ENCODE measurements at regions not wholly inside any gene's neighbourhood (a gene's known extent, or its start where the extent isn't known, plus 50 kb on each side); places are given as distances from the start of the nearest gene placed in this dataset.

DNA sequence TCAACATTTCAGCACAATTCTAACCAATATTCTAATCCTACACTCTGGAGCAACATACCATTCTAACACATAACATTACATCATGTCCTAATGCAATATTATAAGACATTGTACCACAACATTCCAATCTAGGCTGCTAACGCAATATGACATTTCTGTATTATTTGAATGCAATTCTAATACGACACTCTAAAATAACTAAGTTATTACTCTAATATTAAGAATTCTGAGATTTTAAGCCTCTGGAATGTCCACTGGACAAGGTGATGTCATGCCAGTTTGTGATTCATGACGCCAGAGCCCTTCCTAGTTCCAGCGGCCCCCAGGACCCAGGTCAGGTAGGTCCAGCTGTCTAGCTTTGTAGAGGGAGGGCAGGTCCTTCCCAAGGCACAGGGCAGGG, 69.7 kb upstream of the SIRPA start:
- no peak overlapping the region for H3K4me3 ChIP-seq (ENCODE audit: low read depth, low read length)
- TF ChIP-seq CTCF (IDR thresholded peaks at IDR 0.05; ENCODE audit: insufficient read depth, low read depth, low read length, missing control alignments), result no peak
- no peak for DNase-seq (ENCODE audit: low read depth)

- TF ChIP-seq CTCF (IDR thresholded peaks at IDR 0.05; ENCODE audit: insufficient read depth, low read depth, low read length, missing control alignments), result no peak
- no peak overlapping the region for H3K4me3 ChIP-seq (ENCODE audit: low read depth, low read length)
- no peak for DNase-seq (ENCODE audit: low read depth)
These were observed 70.4 kb upstream of the SIRPA start for GRCh38 chr20:1824834-1825233.

- TF ChIP-seq CTCF (IDR thresholded peaks at IDR 0.05; ENCODE audit: insufficient read depth, low read depth, low read length, missing control alignments), result no peak
- no peak for DNase-seq (ENCODE audit: low read depth)
- H3K4me3 ChIP-seq (ENCODE audit: low read depth, low read length), result no peak overlapping the region
These were observed 71.0 kb upstream of the SIRPA start for GRCh38 chr20:1824181-1824580.

- no peak for DNase-seq (ENCODE audit: low read depth)
- no peak overlapping the region for H3K4me3 ChIP-seq (ENCODE audit: low read depth, low read length)
- TF ChIP-seq CTCF (IDR thresholded peaks at IDR 0.05; ENCODE audit: insufficient read depth, low read depth, low read length, missing control alignments), result no peak
These were observed 71.8 kb upstream of the SIRPA start for GRCh38 chr20:1823450-1823844.

GRCh38 chr20:1822564-1823449, 72.4 kb upstream of the SIRPA start:
- TF ChIP-seq CTCF (IDR thresholded peaks at IDR 0.05; ENCODE audit: insufficient read depth, low read depth, low read length, missing control alignments), result no peak
- DNase-seq (ENCODE audit: low read depth), result no peak
- no peak overlapping the region for H3K4me3 ChIP-seq (ENCODE audit: low read depth, low read length)

- TF ChIP-seq CTCF (IDR thresholded peaks at IDR 0.05; ENCODE audit: insufficient read depth, low read depth, low read length, missing control alignments), result no peak
- H3K4me3 ChIP-seq (ENCODE audit: low read depth, low read length), result no peak overlapping the region
- no peak for DNase-seq (ENCODE audit: low read depth)
These were observed 74.8 kb upstream of the SIRPA start for GRCh38 chr20:1820138-1821079.
